ENCODE measurements at regions not wholly inside any gene's neighbourhood (a gene's known extent, or its start where the extent isn't known, plus 50 kb on each side); places are given as distances from the start of the nearest gene placed in this dataset.

- TF ChIP-seq, protein P1, sequence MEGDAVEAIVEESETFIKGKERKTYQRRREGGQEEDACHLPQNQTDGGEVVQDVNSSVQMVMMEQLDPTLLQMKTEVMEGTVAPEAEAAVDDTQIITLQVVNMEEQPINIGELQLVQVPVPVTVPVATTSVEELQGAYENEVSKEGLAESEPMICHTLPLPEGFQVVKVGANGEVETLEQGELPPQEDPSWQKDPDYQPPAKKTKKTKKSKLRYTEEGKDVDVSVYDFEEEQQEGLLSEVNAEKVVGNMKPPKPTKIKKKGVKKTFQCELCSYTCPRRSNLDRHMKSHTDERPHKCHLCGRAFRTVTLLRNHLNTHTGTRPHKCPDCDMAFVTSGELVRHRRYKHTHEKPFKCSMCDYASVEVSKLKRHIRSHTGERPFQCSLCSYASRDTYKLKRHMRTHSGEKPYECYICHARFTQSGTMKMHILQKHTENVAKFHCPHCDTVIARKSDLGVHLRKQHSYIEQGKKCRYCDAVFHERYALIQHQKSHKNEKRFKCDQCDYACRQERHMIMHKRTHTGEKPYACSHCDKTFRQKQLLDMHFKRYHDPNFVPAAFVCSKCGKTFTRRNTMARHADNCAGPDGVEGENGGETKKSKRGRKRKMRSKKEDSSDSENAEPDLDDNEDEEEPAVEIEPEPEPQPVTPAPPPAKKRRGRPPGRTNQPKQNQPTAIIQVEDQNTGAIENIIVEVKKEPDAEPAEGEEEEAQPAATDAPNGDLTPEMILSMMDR (IDR thresholded peaks at IDR 0.05): no peak
- no peak overlapping the region for H3K27ac Mint-ChIP-seq (ENCODE audit: unreplicated experiment)
- H3K27me3 Mint-ChIP-seq (ENCODE audit: low read depth): no peaks in the 10 kb centered on the region
- DNase-seq (ENCODE audit: low spot score): no peak
- peaks cover 1% of the 10 kb centered on the region for H3K36me3 Mint-ChIP-seq (ENCODE audit: low read depth)
- peaks cover 5% of the 10 kb centered on the region for H3K9me3 Mint-ChIP-seq (ENCODE audit: low read depth)
- peaks cover 6% of the 10 kb centered on the region for H3K4me1 Mint-ChIP-seq (ENCODE audit: low read depth)
- H3K4me3 Mint-ChIP-seq (ENCODE audit: unreplicated experiment): no peak overlapping the region
Observed at GRCh38 chr15:56844471-56844870, 74.0 kb upstream of the TCF12 start.

- TF ChIP-seq, protein P1 (IDR thresholded peaks at IDR 0.05): no peak
- Mint-ChIP-seq H3K9me3 (ENCODE audit: low read depth) (peaks cover 5% of the 10 kb centered on the region), H3K27me3 (ENCODE audit: low read depth) (no peaks in the 10 kb centered on the region), H3K4me3 (ENCODE audit: unreplicated experiment) (no peak overlapping the region), H3K36me3 (ENCODE audit: low read depth) (peaks cover 1% of the 10 kb centered on the region), H3K27ac (ENCODE audit: unreplicated experiment) (no peak overlapping the region), H3K4me1 (ENCODE audit: low read depth) (peaks cover 44% of the 10 kb centered on the region)
- no peak for DNase-seq (ENCODE audit: low spot score)
Observed at GRCh38 chr15:56839641-56840040, 78.8 kb upstream of the TCF12 start.

- DNase-seq (ENCODE audit: low spot score): no peak
- peaks cover 5% of the 10 kb centered on the region for H3K9me3 Mint-ChIP-seq (ENCODE audit: low read depth)
- peaks cover 1% of the 10 kb centered on the region for H3K36me3 Mint-ChIP-seq (ENCODE audit: low read depth)
- H3K4me3 Mint-ChIP-seq (ENCODE audit: unreplicated experiment): no peak overlapping the region
- no peak overlapping the region for H3K27ac Mint-ChIP-seq (ENCODE audit: unreplicated experiment)
- TF ChIP-seq, protein P1 (IDR thresholded peaks at IDR 0.05): no peak
- H3K27me3 Mint-ChIP-seq (ENCODE audit: low read depth): no peaks in the 10 kb centered on the region
- peaks cover 49% of the 10 kb centered on the region for H3K4me1 Mint-ChIP-seq (ENCODE audit: low read depth)
Observed at GRCh38 chr15:56839099-56839498, 79.3 kb upstream of the TCF12 start.

DNA sequence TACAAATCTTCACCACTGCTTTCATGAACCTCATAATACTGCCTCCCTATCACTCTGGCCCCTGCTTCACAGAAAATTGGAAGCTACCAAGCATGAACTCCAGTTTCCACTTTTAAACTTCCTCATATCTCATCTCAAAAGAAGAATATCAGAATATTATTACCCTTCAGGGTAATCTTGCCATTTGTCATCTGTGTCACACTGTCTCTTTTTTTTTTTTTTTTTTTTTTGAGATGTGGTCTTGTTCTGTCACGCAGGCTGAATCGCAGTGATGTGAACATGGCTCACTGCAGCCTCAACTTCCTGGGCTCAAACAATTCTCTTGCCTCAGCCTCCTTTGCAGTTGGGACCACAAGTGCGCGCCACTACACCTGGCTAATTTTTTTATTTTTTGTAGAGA is 80.4 kb upstream of the TCF12 start:
- TF ChIP-seq, protein P1 (IDR thresholded peaks at IDR 0.05): no peak
- H3K27ac Mint-ChIP-seq (ENCODE audit: unreplicated experiment): peak overlapping the region; percentile 15
- peaks cover 1% of the 10 kb centered on the region for H3K36me3 Mint-ChIP-seq (ENCODE audit: low read depth)
- no peak for DNase-seq (ENCODE audit: low spot score)
- H3K4me1 Mint-ChIP-seq (ENCODE audit: low read depth): peaks cover 52% of the 10 kb centered on the region
- peaks cover 5% of the 10 kb centered on the region for H3K9me3 Mint-ChIP-seq (ENCODE audit: low read depth)
- no peaks in the 10 kb centered on the region for H3K27me3 Mint-ChIP-seq (ENCODE audit: low read depth)
- H3K4me3 Mint-ChIP-seq (ENCODE audit: unreplicated experiment): no peak overlapping the region

GRCh38 chr15:56837273-56837672 is 81.2 kb upstream of the TCF12 start:
- H3K27me3 Mint-ChIP-seq (ENCODE audit: low read depth): no peaks in the 10 kb centered on the region
- no peak for DNase-seq (ENCODE audit: low spot score)
- H3K27ac Mint-ChIP-seq (ENCODE audit: unreplicated experiment): peak overlapping the region; percentile 15
- peaks cover 60% of the 10 kb centered on the region for H3K4me1 Mint-ChIP-seq (ENCODE audit: low read depth)
- TF ChIP-seq, protein P1 (IDR thresholded peaks at IDR 0.05): no peak
- no peak overlapping the region for H3K4me3 Mint-ChIP-seq (ENCODE audit: unreplicated experiment)
- peaks cover 1% of the 10 kb centered on the region for H3K36me3 Mint-ChIP-seq (ENCODE audit: low read depth)
- H3K9me3 Mint-ChIP-seq (ENCODE audit: low read depth): peaks cover 5% of the 10 kb centered on the region

All from chondrocyte (in vitro differentiated cells).